ENCODE measurements at regions not wholly inside any gene's neighbourhood (a gene's known extent, or its start where the extent isn't known, plus 50 kb on each side); places are given as distances from the start of the nearest gene placed in this dataset.

GRCh38 chr2:43080571-43081021 is 145.8 kb downstream of the ZFP36L2 start:
- FAIRE-seq (no peak), DNase-seq (ENCODE audit: low read depth, low spot score) (no peak)
- H4K20me1 ChIP-seq (ENCODE audit: control insufficient read depth, extremely low read depth, insufficient read depth, low read length) = no peaks in the 10 kb centered on the region
- H3K4me2 ChIP-seq (ENCODE audit: control insufficient read depth, extremely low read depth, insufficient read depth, low read depth, low read length) = no peak overlapping the region
- peaks cover 0 to 2% of the 10 kb centered on the region in 2 experiments for H3K36me3 ChIP-seq (ENCODE audit: control insufficient read depth in 2 of 2, extremely low read depth in 1 of 2, insufficient read depth in 2 of 2, low read length in 2 of 2)
- dilution Hi-C loops (cut with MboI; ENCODE audit: extremely low pct_ligation_motif_present, low sequenced_read_pairs) = no loop called here
- no peaks in the 10 kb centered on the region for H3K27me3 ChIP-seq (ENCODE audit: control insufficient read depth, extremely low read depth, insufficient read depth, low read length)
- no peaks in the 10 kb centered on the region for H3K9me1 ChIP-seq (ENCODE audit: control insufficient read depth, extremely low read depth, insufficient read depth, low read length)
- H3K79me2 ChIP-seq (ENCODE audit: control insufficient read depth, insufficient read depth, low read length) = no peaks in the 10 kb centered on the region
- H2AFZ ChIP-seq (ENCODE audit: control insufficient read depth, low read length) = no peak overlapping the region
- H3K4me3 ChIP-seq (ENCODE audit: control insufficient read depth in 2 of 3, extremely low read depth in 1 of 3, insufficient read depth in 2 of 3, low read depth in 1 of 3, low read length in 3 of 3) = no peak overlapping the region
- H3K9me3 ChIP-seq (ENCODE audit: control insufficient read depth, low read depth, low read length) = no peaks in the 10 kb centered on the region
- peaks cover 56% of the 10 kb centered on the region for H3K4me1 ChIP-seq (ENCODE audit: control insufficient read depth, extremely low read depth, insufficient read depth, low read length)
- H3K27ac ChIP-seq (ENCODE audit: control insufficient read depth, insufficient read depth, low read length) = no peak overlapping the region
- no peak overlapping the region for H3K9ac ChIP-seq (ENCODE audit: control insufficient read depth, extremely low read depth, insufficient read depth, low read length)
- no peak for TF ChIP-seq CTCF (optimal IDR thresholded peaks at IDR 0.05 in 1 of 3, IDR thresholded peaks at IDR 0.05 in 1 of 3, conservative IDR thresholded peaks at IDR 0.05 in 1 of 3; ENCODE audit: extremely low read depth in 1 of 3, insufficient read depth in 2 of 3, low read length in 3 of 3)
- no peak for TF ChIP-seq EZH2 (IDR thresholded peaks at IDR 0.05; ENCODE audit: low read length)

GRCh38 chr2:43078781-43079755 is 147.3 kb downstream of the ZFP36L2 start:
- H3K4me2 ChIP-seq (ENCODE audit: control insufficient read depth, extremely low read depth, insufficient read depth, low read depth, low read length) = no peak overlapping the region
- no peak overlapping the region for H3K27ac ChIP-seq (ENCODE audit: control insufficient read depth, insufficient read depth, low read length)
- TF ChIP-seq CTCF (optimal IDR thresholded peaks at IDR 0.05 in 1 of 3, IDR thresholded peaks at IDR 0.05 in 1 of 3, conservative IDR thresholded peaks at IDR 0.05 in 1 of 3; ENCODE audit: extremely low read depth in 1 of 3, insufficient read depth in 2 of 3, low read length in 3 of 3) (no peak), EZH2 (IDR thresholded peaks at IDR 0.05; ENCODE audit: low read length) (no peak)
- H3K9me1 ChIP-seq (ENCODE audit: control insufficient read depth, extremely low read depth, insufficient read depth, low read length) = no peaks in the 10 kb centered on the region
- H3K4me1 ChIP-seq (ENCODE audit: control insufficient read depth, extremely low read depth, insufficient read depth, low read length) = peaks cover 54% of the 10 kb centered on the region
- DNase-seq (ENCODE audit: low read depth, low spot score) = no peak
- no peak overlapping the region for H2AFZ ChIP-seq (ENCODE audit: control insufficient read depth, low read length)
- H3K4me3 ChIP-seq (ENCODE audit: control insufficient read depth in 2 of 3, extremely low read depth in 1 of 3, insufficient read depth in 2 of 3, low read depth in 1 of 3, low read length in 3 of 3) = no peak overlapping the region
- no peaks in the 10 kb centered on the region for H3K27me3 ChIP-seq (ENCODE audit: control insufficient read depth, extremely low read depth, insufficient read depth, low read length)
- no peaks in the 10 kb centered on the region for H4K20me1 ChIP-seq (ENCODE audit: control insufficient read depth, extremely low read depth, insufficient read depth, low read length)
- dilution Hi-C loops (cut with MboI; ENCODE audit: extremely low pct_ligation_motif_present, low sequenced_read_pairs) = no loop called here
- H3K9ac ChIP-seq (ENCODE audit: control insufficient read depth, extremely low read depth, insufficient read depth, low read length) = no peak overlapping the region
- H3K9me3 ChIP-seq (ENCODE audit: control insufficient read depth, low read depth, low read length) = no peaks in the 10 kb centered on the region
- peaks cover 0 to 2% of the 10 kb centered on the region in 2 experiments for H3K36me3 ChIP-seq (ENCODE audit: control insufficient read depth in 2 of 2, extremely low read depth in 1 of 2, insufficient read depth in 2 of 2, low read length in 2 of 2)
- peaks cover 4% of the 10 kb centered on the region for H3K79me2 ChIP-seq (ENCODE audit: control insufficient read depth, insufficient read depth, low read length)
- no peak for FAIRE-seq

All from keratinocyte (primary cell).